Sigmoid colon (tissue), 4 donors: ENCODE measurements at regions not wholly inside any gene's neighbourhood (a gene's known extent, or its start where the extent isn't known, plus 50 kb on each side); places are given as distances from the start of the nearest gene placed in this dataset.

ENCODE experiments used
- EP300 ChIP-seq, 4 donors: sonication (generic); formaldehyde crosslinking; IDR thresholded peaks; one replicate each; pipeline ENCODE4 v1.6.1; 2017; ENCODE audit warnings: antibody characterized with exemption in 4 of 4
- TF ChIP-seq, protein P1 (sequence below), 4 experiments: fragments of 450-650 bp in 3 of 4; fragments of 200-600 bp in 1 of 4; IDR thresholded peaks; one replicate each; pipeline ENCODE4 v1.5.1; 2016 to 2019; ENCODE audit warnings: antibody characterized with exemption in 4 of 4, mild to moderate bottlenecking in 3 of 4, moderate library complexity in 2 of 4

DNA sequence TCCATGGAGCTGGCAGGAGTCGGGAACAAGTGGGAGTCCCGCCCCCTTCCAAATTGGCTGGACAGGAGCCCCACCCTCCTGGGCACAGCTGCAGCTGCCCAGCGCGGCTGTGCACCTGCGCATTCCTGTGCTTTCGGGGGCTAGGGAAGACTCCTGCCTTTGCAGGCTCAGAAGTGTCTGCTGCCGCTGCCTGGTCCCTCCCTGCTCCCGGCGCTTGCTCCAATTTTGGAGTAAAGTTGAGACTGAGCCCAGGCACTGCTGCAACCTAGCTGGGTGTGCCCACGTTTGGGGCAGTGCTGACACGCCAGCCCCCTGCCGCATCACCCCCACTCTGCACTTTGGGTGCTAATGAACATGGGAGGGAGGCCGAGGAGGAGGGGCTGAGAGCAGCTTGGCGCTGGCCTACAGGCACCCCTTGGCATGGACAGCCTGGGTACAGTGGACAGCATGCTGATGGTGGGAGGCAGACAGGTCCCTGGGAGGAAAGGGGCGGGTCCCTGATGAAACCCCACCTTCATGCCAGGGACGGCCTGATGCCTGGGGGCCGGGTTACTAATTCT is 399.2 kb upstream of the CNTN4 start:
- TF ChIP-seq, protein P1, sequence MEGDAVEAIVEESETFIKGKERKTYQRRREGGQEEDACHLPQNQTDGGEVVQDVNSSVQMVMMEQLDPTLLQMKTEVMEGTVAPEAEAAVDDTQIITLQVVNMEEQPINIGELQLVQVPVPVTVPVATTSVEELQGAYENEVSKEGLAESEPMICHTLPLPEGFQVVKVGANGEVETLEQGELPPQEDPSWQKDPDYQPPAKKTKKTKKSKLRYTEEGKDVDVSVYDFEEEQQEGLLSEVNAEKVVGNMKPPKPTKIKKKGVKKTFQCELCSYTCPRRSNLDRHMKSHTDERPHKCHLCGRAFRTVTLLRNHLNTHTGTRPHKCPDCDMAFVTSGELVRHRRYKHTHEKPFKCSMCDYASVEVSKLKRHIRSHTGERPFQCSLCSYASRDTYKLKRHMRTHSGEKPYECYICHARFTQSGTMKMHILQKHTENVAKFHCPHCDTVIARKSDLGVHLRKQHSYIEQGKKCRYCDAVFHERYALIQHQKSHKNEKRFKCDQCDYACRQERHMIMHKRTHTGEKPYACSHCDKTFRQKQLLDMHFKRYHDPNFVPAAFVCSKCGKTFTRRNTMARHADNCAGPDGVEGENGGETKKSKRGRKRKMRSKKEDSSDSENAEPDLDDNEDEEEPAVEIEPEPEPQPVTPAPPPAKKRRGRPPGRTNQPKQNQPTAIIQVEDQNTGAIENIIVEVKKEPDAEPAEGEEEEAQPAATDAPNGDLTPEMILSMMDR (IDR thresholded peaks at IDR 0.05), result no peak
- TF ChIP-seq EP300 (IDR thresholded peaks at IDR 0.05), result no peak
